GM10248 (cell line): ENCODE measurements at regions not wholly inside any gene's neighbourhood (a gene's known extent, or its start where the extent isn't known, plus 50 kb on each side); places are given as distances from the start of the nearest gene placed in this dataset.

ENCODE experiments used
- CTCF ChIA-PET: fragments of 300-600 bp; sonication (Branson Sonifier 250); formaldehyde crosslinking; extraction: SDS; loops from one replicate; lab custom pipeline; 2021; ENCODE audit warnings: antibody characterized with exemption; lab: Yijun Ruan, JAX
- POLR2A ChIA-PET: fragments of 350-650 bp; sonication (Branson Sonifier 250); formaldehyde crosslinking; extraction: SDS; loops from one replicate; lab custom pipeline; 2020; ENCODE audit warnings: antibody characterized with exemption; lab: Yijun Ruan, JAX
- DNase-seq: peaks from one replicate; pipeline ENCODE4 v3.0.0; 2012; ENCODE audit errors: extremely low spot score
- CTCF ChIP-seq: IDR thresholded peaks from 2 replicates; pipeline ENCODE4 v1.5.1; 2012; ENCODE audit warnings: mild to moderate bottlenecking, low read depth; ENCODE audit errors: extremely low read depth, missing control alignments, control extremely low read depth

GRCh38 chr1:106022312-106022902, 1034.1 kb upstream of the PRMT6 start:
- peak; percentile 7 for DNase-seq
- POLR2A ChIA-PET = no interaction called here
- CTCF ChIA-PET = no interaction called here
- no peak for TF ChIP-seq CTCF

- ChIA-PET POLR2A (no interaction called here), CTCF (no interaction called here)
- DNase-seq = no peak
- TF ChIP-seq CTCF = no peak
Observed at GRCh38 chr1:106027871-106028270, 1028.6 kb upstream of the PRMT6 start.

- no peak for DNase-seq
- ChIA-PET CTCF (interaction anchor here (1.5 kb wide), 1 partner anchor 14 kb away, joined by 4 read pairs; no protein-coding TSS in a partner anchor), POLR2A (no interaction called here)
- no peak for TF ChIP-seq CTCF
Observed at GRCh38 chr1:106037526-106037925, 1018.9 kb upstream of the PRMT6 start.

DNA sequence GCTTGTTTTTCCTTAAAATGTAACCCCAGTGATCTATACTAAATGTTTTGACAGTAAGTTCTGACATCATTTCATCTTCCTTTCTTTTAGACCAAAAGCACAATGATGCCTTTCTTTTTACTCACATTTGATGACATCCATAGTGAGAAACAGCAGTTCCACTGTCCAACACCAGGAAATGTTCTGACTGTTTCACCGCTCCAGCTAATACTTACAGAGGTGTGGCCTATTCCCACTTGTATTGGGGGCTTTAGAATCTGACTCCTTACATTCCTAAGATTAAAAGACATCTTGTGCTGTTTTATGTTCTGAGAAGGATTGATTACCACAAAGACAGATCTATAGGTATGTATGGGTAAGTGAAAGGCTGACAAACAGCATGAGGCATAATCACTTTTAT, 1018.2 kb upstream of the PRMT6 start:
- CTCF ChIA-PET = no interaction called here
- POLR2A ChIA-PET = no interaction called here
- no peak for TF ChIP-seq CTCF
- DNase-seq = no peak

- CTCF ChIA-PET = no interaction called here
- DNase-seq = no peak
- TF ChIP-seq CTCF = no peak
- POLR2A ChIA-PET = no interaction called here
Observed at GRCh38 chr1:106043971-106044370, 1012.5 kb upstream of the PRMT6 start.

DNA sequence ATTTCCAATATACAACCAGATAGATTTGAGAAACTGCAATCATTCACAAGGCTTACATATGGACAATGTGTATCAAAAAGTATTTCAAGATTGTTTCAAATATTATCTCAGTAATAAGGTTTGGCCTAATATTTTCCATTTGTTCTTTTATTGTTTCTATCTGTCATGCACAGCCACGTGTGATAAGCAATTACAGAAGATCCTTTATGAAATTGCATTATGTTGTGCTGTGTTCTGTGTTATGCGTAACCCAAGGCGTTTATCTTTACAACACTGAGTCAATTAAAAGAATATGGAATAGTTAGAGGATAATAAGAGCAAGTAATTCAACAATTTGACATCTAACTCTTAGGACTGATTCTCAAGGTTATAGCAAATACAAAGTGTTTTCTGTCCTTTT, 1009.3 kb upstream of the PRMT6 start:
- no peak for TF ChIP-seq CTCF

More for the DNA sequence above, 1009.3 kb upstream of the PRMT6 start:
- POLR2A ChIA-PET = no interaction called here
- no peak for DNase-seq
- CTCF ChIA-PET = no interaction called here
